ENCODE measurements at regions not wholly inside any gene's neighbourhood (a gene's known extent, or its start where the extent isn't known, plus 50 kb on each side); places are given as distances from the start of the nearest gene placed in this dataset.

DNA sequence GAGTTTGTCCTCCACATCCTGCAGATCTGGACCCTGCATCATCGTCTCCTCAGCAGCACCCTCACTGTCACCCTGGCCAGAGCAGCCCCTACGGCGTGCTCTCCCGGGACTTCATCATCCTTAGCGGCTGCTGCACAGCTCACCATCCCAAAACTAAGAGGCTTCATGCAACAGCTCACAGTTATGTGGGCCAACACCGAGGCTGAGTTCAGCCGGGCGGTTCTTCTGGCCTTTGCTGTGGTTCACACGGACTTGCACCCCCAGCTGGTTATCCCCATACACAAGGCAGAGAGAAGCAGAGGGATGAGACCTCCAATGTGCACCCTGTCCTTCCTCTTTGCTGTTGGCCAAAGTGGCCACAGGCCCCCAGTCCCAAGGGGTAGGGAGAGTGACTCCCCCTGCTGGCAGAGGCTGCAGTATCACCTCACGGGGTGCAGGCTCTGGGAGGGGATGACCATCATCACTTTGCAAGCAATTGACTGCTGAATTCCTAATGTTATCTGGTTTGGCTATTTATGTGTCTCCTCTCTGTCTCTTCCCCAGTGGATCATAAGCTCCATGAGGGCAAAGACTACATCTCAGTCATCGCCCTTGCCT lies 276.8 kb downstream of the BRD1 start:
- ATAC-seq: no peak
- no peak for TF ChIP-seq TCF4 (CRISPR knock-in tag; IDR thresholded peaks at IDR 0.05; ENCODE audit: borderline replicate concordance)
- TF ChIP-seq ZC3H10 (CRISPR knock-in tag; IDR thresholded peaks at IDR 0.05): no peak
- TF ChIP-seq ZNF8 (CRISPR knock-in tag; IDR thresholded peaks at IDR 0.05): no peak
- no peak for TF ChIP-seq GLIS3 (CRISPR knock-in tag; IDR thresholded peaks at IDR 0.05)
- no peak for TF ChIP-seq ZNF70 (CRISPR knock-in tag; IDR thresholded peaks at IDR 0.05)
- TF ChIP-seq OSR1 (CRISPR knock-in tag; IDR thresholded peaks at IDR 0.05): no peak
- TF ChIP-seq, protein P1, sequence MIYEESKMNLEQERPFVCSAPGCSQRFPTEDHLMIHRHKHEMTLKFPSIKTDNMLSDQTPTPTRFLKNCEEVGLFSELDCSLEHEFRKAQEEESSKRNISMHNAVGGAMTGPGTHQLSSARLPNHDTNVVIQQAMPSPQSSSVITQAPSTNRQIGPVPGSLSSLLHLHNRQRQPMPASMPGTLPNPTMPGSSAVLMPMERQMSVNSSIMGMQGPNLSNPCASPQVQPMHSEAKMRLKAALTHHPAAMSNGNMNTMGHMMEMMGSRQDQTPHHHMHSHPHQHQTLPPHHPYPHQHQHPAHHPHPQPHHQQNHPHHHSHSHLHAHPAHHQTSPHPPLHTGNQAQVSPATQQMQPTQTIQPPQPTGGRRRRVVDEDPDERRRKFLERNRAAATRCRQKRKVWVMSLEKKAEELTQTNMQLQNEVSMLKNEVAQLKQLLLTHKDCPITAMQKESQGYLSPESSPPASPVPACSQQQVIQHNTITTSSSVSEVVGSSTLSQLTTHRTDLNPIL (CRISPR knock-in tag; IDR thresholded peaks at IDR 0.05; ENCODE audit: low read depth): no peak
- TF ChIP-seq ZNF565 (CRISPR knock-in tag; conservative IDR thresholded peaks at IDR 0.05; ENCODE audit: low read depth): no peak

DNA sequence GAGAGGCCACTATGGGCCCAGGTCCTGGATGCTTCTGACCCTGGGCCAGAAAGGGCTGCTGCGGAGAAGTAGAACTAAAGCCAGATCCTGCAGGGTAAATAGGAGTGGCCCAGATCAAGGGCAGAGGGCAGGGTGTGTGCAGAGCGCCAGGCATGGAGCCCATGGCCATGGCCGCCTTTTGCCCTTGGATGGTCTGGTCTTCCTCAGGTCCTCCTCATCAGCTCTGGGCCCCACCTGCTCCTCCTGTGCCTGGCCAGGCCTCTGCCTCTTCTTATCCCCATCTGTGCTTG lies 277.6 kb downstream of the BRD1 start:
- ATAC-seq: no peak
- TF ChIP-seq CSDC2 (CRISPR knock-in tag; IDR thresholded peaks at IDR 0.05): no peak
- no peak for TF ChIP-seq ZC3H10 (CRISPR knock-in tag; IDR thresholded peaks at IDR 0.05)
- no peak for TF ChIP-seq TCF4 (CRISPR knock-in tag; IDR thresholded peaks at IDR 0.05; ENCODE audit: borderline replicate concordance)
- TF ChIP-seq SNAI2 (CRISPR knock-in tag; IDR thresholded peaks at IDR 0.05): no peak
- TF ChIP-seq, protein P2, sequence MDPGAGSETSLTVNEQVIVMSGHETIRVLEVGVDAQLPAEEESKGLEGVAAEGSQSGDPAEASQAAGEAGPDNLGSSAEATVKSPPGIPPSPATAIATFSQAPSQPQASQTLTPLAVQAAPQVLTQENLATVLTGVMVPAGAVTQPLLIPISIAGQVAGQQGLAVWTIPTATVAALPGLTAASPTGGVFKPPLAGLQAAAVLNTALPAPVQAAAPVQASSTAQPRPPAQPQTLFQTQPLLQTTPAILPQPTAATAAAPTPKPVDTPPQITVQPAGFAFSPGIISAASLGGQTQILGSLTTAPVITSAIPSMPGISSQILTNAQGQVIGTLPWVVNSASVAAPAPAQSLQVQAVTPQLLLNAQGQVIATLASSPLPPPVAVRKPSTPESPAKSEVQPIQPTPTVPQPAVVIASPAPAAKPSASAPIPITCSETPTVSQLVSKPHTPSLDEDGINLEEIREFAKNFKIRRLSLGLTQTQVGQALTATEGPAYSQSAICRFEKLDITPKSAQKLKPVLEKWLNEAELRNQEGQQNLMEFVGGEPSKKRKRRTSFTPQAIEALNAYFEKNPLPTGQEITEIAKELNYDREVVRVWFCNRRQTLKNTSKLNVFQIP (CRISPR knock-in tag; IDR thresholded peaks at IDR 0.05; ENCODE audit: borderline replicate concordance, low read depth): no peak
- no peak for TF ChIP-seq ZNF70 (CRISPR knock-in tag; IDR thresholded peaks at IDR 0.05)
- TF ChIP-seq ARNTL (CRISPR knock-in tag; IDR thresholded peaks at IDR 0.05; ENCODE audit: borderline replicate concordance, low read depth): no peak

DNA sequence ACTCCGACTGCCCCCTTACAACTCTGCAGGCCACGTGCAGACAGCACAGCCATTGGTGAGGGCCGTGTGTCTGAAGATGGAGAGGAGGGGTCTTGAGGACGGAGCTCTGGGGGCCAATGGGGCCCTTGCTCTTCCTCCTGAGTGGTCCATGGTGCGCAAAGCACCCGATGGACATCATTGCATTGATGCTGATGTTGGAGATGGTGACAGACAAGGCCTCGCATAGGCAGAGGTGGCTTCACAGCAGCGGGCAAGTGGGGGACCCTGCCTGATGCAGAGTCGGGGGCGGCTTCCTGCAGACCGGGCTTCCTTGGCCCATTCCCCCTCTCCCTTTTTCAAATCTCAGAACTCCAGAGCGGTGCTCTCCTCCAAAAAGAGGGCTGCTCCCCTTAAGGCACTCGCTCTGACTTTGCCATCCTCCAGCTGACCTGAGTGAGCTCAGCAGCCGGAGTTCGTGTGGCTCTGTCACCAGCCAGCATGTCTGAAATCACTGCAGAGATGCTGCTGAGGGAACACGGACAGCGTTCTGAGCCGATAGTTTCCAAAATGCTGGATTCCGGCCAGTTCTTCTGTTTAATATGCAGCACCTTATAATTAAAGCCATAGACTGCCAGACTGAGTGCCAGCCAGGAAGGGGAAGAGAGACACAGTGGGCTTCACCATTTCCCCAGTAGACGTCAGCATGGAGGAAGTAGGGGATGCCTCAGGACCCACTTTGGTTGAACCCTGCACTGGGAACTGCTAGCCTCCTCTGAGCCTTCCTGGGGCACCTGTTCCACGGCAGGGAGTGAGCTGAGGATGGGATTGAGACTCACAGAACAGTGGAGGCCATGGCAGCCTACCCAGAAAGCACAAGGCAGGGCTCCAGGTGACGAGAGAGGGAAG lies 278.2 kb downstream of the BRD1 start:
- TF ChIP-seq, protein P3, sequence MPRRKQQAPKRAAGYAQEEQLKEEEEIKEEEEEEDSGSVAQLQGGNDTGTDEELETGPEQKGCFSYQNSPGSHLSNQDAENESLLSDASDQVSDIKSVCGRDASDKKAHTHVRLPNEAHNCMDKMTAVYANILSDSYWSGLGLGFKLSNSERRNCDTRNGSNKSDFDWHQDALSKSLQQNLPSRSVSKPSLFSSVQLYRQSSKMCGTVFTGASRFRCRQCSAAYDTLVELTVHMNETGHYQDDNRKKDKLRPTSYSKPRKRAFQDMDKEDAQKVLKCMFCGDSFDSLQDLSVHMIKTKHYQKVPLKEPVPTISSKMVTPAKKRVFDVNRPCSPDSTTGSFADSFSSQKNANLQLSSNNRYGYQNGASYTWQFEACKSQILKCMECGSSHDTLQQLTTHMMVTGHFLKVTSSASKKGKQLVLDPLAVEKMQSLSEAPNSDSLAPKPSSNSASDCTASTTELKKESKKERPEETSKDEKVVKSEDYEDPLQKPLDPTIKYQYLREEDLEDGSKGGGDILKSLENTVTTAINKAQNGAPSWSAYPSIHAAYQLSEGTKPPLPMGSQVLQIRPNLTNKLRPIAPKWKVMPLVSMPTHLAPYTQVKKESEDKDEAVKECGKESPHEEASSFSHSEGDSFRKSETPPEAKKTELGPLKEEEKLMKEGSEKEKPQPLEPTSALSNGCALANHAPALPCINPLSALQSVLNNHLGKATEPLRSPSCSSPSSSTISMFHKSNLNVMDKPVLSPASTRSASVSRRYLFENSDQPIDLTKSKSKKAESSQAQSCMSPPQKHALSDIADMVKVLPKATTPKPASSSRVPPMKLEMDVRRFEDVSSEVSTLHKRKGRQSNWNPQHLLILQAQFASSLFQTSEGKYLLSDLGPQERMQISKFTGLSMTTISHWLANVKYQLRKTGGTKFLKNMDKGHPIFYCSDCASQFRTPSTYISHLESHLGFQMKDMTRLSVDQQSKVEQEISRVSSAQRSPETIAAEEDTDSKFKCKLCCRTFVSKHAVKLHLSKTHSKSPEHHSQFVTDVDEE (CRISPR knock-in tag; IDR thresholded peaks at IDR 0.05): no peak
- TF ChIP-seq SNAI2 (CRISPR knock-in tag; IDR thresholded peaks at IDR 0.05): no peak
- no peak for ATAC-seq

DNA sequence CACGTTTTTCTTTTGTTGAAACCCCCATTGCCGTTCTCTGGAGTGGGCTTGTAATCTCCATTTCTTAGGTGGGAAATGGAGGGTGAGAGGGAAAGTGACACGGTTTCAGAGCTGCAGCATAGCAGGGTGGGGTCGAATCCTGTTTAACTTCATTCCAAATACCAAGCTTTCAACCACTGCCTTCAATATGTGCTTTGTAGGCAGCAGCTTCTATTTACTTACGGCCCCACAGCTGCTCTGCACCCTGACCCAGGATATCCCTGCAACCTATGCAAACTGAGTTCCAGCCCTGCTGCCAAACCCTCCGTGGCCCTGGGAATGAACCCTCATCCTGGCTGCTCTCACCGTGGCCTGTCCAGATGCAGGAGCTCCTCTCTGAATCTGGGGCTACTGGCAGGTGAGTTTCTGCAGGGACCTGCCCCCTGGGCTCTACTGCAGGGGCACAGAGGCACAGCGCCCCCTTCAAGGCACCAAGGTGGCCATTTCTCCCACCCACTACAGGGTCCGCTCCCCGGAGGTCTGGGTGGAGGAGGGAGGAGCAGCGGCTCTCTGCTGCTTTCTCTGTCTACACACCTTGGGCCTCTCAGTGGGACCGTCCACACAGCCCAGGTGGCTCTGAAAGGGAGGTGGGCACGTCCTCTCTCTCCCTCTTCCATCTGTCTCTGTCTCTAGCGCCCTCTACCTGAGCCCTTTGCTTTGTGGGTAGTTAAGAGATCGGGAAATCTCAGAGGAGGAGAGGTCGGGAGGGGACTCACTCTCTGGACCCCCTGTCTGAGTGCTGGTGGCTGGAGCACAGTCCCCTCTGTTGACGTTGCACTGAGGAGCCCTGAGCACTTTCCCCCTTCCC lies 279.1 kb downstream of the BRD1 start:
- no peak for ATAC-seq
- no peak for TF ChIP-seq ZFP3 (CRISPR knock-in tag; IDR thresholded peaks at IDR 0.05)
- no peak for TF ChIP-seq ESRRG (CRISPR knock-in tag; IDR thresholded peaks at IDR 0.05)
- no peak for TF ChIP-seq TCF4 (CRISPR knock-in tag; IDR thresholded peaks at IDR 0.05; ENCODE audit: borderline replicate concordance)
- no peak for TF ChIP-seq BACH2 (CRISPR knock-in tag; IDR thresholded peaks at IDR 0.05; ENCODE audit: borderline replicate concordance)
- TF ChIP-seq OSR1 (CRISPR knock-in tag; IDR thresholded peaks at IDR 0.05): no peak
- TF ChIP-seq, protein P2 (CRISPR knock-in tag; IDR thresholded peaks at IDR 0.05; ENCODE audit: borderline replicate concordance, low read depth): no peak
- TF ChIP-seq, protein P1 (CRISPR knock-in tag; IDR thresholded peaks at IDR 0.05; ENCODE audit: low read depth): no peak
- TF ChIP-seq RARB (CRISPR knock-in tag; IDR thresholded peaks at IDR 0.05): no peak

Data from SK-N-SH treated with all-trans-retinoic acid at 6 μM for 48 hours (cell line).